DOHH2 (cell line): ENCODE measurements at regions not wholly inside any gene's neighbourhood (a gene's known extent, or its start where the extent isn't known, plus 50 kb on each side); places are given as distances from the start of the nearest gene placed in this dataset.

Experiments
- H3F3A ChIP-seq: fragments of 200-600 bp; sonication (generic), shearing (Covaris generic); 2 replicates; pipeline ENCODE4 v1.6.0; 2016; ENCODE audit warnings: antibody characterized with exemption, mild to moderate bottlenecking; ENCODE audit not compliant: control insufficient read depth, insufficient read depth
- H3K27ac ChIP-seq: fragments of 200-600 bp; sonication (generic); 2 replicates; pipeline ENCODE4 v1.5.1; 2014; ENCODE audit warnings: low read depth, mild to moderate bottlenecking, low read length, moderate library complexity
- H3K27me3 ChIP-seq: fragments of 200-600 bp; sonication (generic); 2 replicates; pipeline ENCODE4 v1.6.1; 2014; ENCODE audit warnings: mild to moderate bottlenecking, low read length, mixed read lengths; ENCODE audit not compliant: control insufficient read depth
- H3K36me3 ChIP-seq: fragments of 200-600 bp; sonication (generic); 2 replicates; pipeline ENCODE4 v1.6.1; 2014; ENCODE audit warnings: mild to moderate bottlenecking, low read length, moderate library complexity, mixed read lengths; ENCODE audit not compliant: control insufficient read depth
- H3K4me1 ChIP-seq: fragments of 200-600 bp; sonication (generic); 2 replicates; pipeline ENCODE4 v1.6.1; 2014; ENCODE audit warnings: mild to moderate bottlenecking, low read length, mixed read lengths; ENCODE audit not compliant: control insufficient read depth
- H3K4me2 ChIP-seq: fragments of 200-600 bp; sonication (generic); 2 replicates; pipeline ENCODE4 v1.6.0; 2014; ENCODE audit warnings: mild to moderate bottlenecking, low read length, moderate library complexity
- H3K4me3 ChIP-seq: fragments of 200-600 bp; sonication (generic); 2 replicates; pipeline ENCODE4 v1.5.1; 2014; ENCODE audit warnings: mild to moderate bottlenecking, low read length, mixed read lengths
- H3K79me2 ChIP-seq: fragments of 200-600 bp; sonication (generic); 2 replicates; pipeline ENCODE4 v1.6.1; 2014; ENCODE audit warnings: mild to moderate bottlenecking, low read length, mixed read lengths; ENCODE audit not compliant: control insufficient read depth
- H3K9me2 ChIP-seq: fragments of 200-600 bp; sonication (generic); replicated peaks from 2 replicates; pipeline ENCODE4 v1.6.1; 2014; ENCODE audit warnings: mild to moderate bottlenecking, low read length, mixed read lengths; ENCODE audit not compliant: control insufficient read depth
- H3K9me3 ChIP-seq: fragments of 200-600 bp; sonication (generic); 2 replicates; pipeline ENCODE4 v1.6.1; 2014; ENCODE audit warnings: antibody characterized with exemption, low read length, mixed read lengths; ENCODE audit not compliant: control insufficient read depth, insufficient read depth
- H4K20me1 ChIP-seq: fragments of 200-600 bp; sonication (generic); 2 replicates; pipeline ENCODE4 v1.6.0; 2014; ENCODE audit warnings: low read depth, mild to moderate bottlenecking, antibody characterized with exemption, low read length, moderate library complexity; ENCODE audit not compliant: control insufficient read depth, insufficient read depth
- CTCF ChIP-seq: fragments of 200-600 bp; sonication (generic); IDR thresholded peaks from one replicate; pipeline ENCODE4 v1.5.1; 2014; ENCODE audit warnings: antibody characterized with exemption, mild to moderate bottlenecking, low read depth, low read length; ENCODE audit not compliant: poor library complexity, severe bottlenecking
- EZH2phosphoT487 ChIP-seq: fragments of 200-600 bp; sonication (generic); IDR thresholded peaks from 2 replicates; pipeline ENCODE4 v1.6.1; 2017; ENCODE audit warnings: borderline replicate concordance, mild to moderate bottlenecking, antibody characterized with exemption, low read length, moderate library complexity, mixed read lengths

- Histone ChIP-seq H3K9me3 (no peaks in the 10 kb centered on the region), H3K79me2 (no peaks in the 10 kb centered on the region), H3K27me3 (peaks cover 17% of the 10 kb centered on the region), H3K4me2 (no peak overlapping the region), H3K27ac (no peak overlapping the region), H3K4me3 (no peak overlapping the region), H3K4me1 (no peaks in the 10 kb centered on the region), H3K9me2 (no peaks in the 10 kb centered on the region), H3K36me3 (no peaks in the 10 kb centered on the region), H3F3A (no peaks in the 10 kb centered on the region), H4K20me1 (no peaks in the 10 kb centered on the region)
- no peak for TF ChIP-seq EZH2phosphoT487
- TF ChIP-seq CTCF, result no peak
These were observed 235.7 kb downstream of the PTTG2 start for GRCh38 chr4:38195911-38196310.

GRCh38 chr4:38202242-38202641 lies 242.0 kb downstream of the PTTG2 start:
- peaks cover 9% of the 10 kb centered on the region; the same call in 1 of the 2 replicates for H3K27me3 ChIP-seq
- no peaks in the 10 kb centered on the region; the same call in 1 of the 2 replicates for H3K9me2 ChIP-seq
- no peaks in the 10 kb centered on the region for H3K9me3 ChIP-seq
- TF ChIP-seq EZH2phosphoT487, result no peak
- no peak for TF ChIP-seq CTCF
- H3F3A ChIP-seq, result no peaks in the 10 kb centered on the region
- H3K79me2 ChIP-seq, result no peaks in the 10 kb centered on the region
- no peak overlapping the region for H3K4me2 ChIP-seq
- no peaks in the 10 kb centered on the region for H3K36me3 ChIP-seq
- no peaks in the 10 kb centered on the region for H3K4me1 ChIP-seq
- H4K20me1 ChIP-seq, result no peaks in the 10 kb centered on the region
- no peak overlapping the region for H3K4me3 ChIP-seq
- no peak overlapping the region for H3K27ac ChIP-seq

GRCh38 chr4:38203609-38204008 lies 243.4 kb downstream of the PTTG2 start:
- H3K27me3 ChIP-seq, result peaks cover 9% of the 10 kb centered on the region; the same call in 1 of the 2 replicates
- no peaks in the 10 kb centered on the region for H3K36me3 ChIP-seq
- TF ChIP-seq EZH2phosphoT487 (no peak), CTCF (no peak)
- H3K9me2 ChIP-seq, result no peaks in the 10 kb centered on the region; the same call in 1 of the 2 replicates
- no peak overlapping the region for H3K4me2 ChIP-seq
- H3K27ac ChIP-seq, result no peak overlapping the region
- H3K79me2 ChIP-seq, result no peaks in the 10 kb centered on the region
- no peak overlapping the region for H3K4me3 ChIP-seq
- H4K20me1 ChIP-seq, result no peaks in the 10 kb centered on the region
- no peaks in the 10 kb centered on the region for H3K4me1 ChIP-seq
- no peaks in the 10 kb centered on the region for H3K9me3 ChIP-seq
- no peaks in the 10 kb centered on the region for H3F3A ChIP-seq
